KMS-11 (cell line): ENCODE measurements at regions not wholly inside any gene's neighbourhood (a gene's known extent, or its start where the extent isn't known, plus 50 kb on each side); places are given as distances from the start of the nearest gene placed in this dataset.

ENCODE experiments used
- H2AFZ ChIP-seq: fragments of 200-600 bp; sonication (generic); 2 replicates; pipeline ENCODE4 v1.6.1; 2016; ENCODE audit warnings: antibody characterized with exemption, mixed run types, low read depth
- H3K27ac ChIP-seq: fragments of 200-600 bp; sonication (generic); 2 replicates; pipeline ENCODE4 v1.6.1; 2016; ENCODE audit warnings: mild to moderate bottlenecking, mixed run types
- H3K27me3 ChIP-seq: fragments of 200-600 bp; sonication (generic); 2 replicates; pipeline ENCODE4 v1.6.1; 2017; ENCODE audit warnings: mild to moderate bottlenecking, low read depth, mixed run types, moderate library complexity; ENCODE audit not compliant: insufficient read depth
- H3K36me3 ChIP-seq: fragments of 200-600 bp; sonication (generic); 2 replicates; pipeline ENCODE4 v1.6.1; 2017; ENCODE audit warnings: mild to moderate bottlenecking, mixed run types; ENCODE audit not compliant: insufficient read depth
- H3K4me1 ChIP-seq: fragments of 200-600 bp; sonication (generic); 2 replicates; pipeline ENCODE4 v1.6.1; 2016; ENCODE audit warnings: mild to moderate bottlenecking, low read depth, mixed run types; ENCODE audit not compliant: poor library complexity, severe bottlenecking
- H3K4me2 ChIP-seq: fragments of 200-600 bp; sonication (generic); 2 replicates; pipeline ENCODE4 v1.7.0; 2016; ENCODE audit warnings: mild to moderate bottlenecking, mixed run types
- H3K4me3 ChIP-seq: fragments of 200-600 bp; sonication (generic); IDR thresholded peaks from 2 replicates; pipeline ENCODE4 v1.6.1; 2017; ENCODE audit warnings: low read depth, low read length, mixed read lengths; ENCODE audit not compliant: insufficient read depth
- H3K79me2 ChIP-seq: fragments of 200-600 bp; sonication (generic); 2 replicates; pipeline ENCODE4 v1.6.1; 2016; ENCODE audit warnings: low read depth, mixed run types; ENCODE audit not compliant: insufficient read depth
- H3K9ac ChIP-seq: fragments of 200-600 bp; sonication (generic); 2 replicates; pipeline ENCODE4 v1.6.1; 2016; ENCODE audit warnings: mild to moderate bottlenecking, mixed run types
- H4K20me1 ChIP-seq: fragments of 200-600 bp; sonication (generic); 2 replicates; pipeline ENCODE4 v1.6.1; 2016; ENCODE audit warnings: mild to moderate bottlenecking, mixed run types; ENCODE audit not compliant: insufficient read depth
- CTCF ChIP-seq: fragments of 200-600 bp; sonication (generic); conservative IDR thresholded peaks from 2 replicates; pipeline ENCODE4 v1.6.1; 2017; ENCODE audit warnings: low read depth, mild to moderate bottlenecking, antibody characterized with exemption, low read length, moderate library complexity, mixed read lengths

DNA sequence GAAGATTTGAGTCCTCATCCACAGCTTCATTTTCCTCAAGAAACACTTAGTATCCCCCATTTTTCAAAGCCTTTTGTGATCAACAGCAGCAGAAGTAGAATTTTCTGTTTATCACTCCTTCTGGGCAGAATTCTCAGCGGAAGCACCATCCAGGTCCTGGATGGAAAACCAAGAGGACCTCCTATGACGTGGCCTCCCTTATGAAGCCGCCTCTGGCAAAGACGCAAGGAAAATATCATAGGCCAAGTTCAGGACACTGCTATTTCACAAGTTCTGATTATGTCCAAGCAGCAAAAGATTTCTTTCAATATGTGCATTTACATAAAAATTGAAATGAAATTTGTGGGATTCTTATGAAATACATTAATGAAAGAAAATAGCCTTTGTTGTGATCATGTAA is 315.0 kb downstream of the SEC23A start:
- Histone ChIP-seq H3K9ac (no peak overlapping the region), H2AFZ (no peak overlapping the region), H3K4me2 (no peak overlapping the region), H3K4me3 (no peak overlapping the region), H3K79me2 (no peaks in the 10 kb centered on the region), H3K4me1 (no peaks in the 10 kb centered on the region), H3K27ac (no peak overlapping the region), H3K36me3 (no peaks in the 10 kb centered on the region), H3K27me3 (no peaks in the 10 kb centered on the region), H4K20me1 (no peaks in the 10 kb centered on the region)
- no peak for TF ChIP-seq CTCF

GRCh38 chr14:38786921-38787320 is 316.1 kb downstream of the SEC23A start:
- no peak overlapping the region for H3K9ac ChIP-seq
- H3K4me2 ChIP-seq = no peak overlapping the region
- H3K27me3 ChIP-seq = no peaks in the 10 kb centered on the region
- H2AFZ ChIP-seq = no peak overlapping the region
- H3K79me2 ChIP-seq = no peaks in the 10 kb centered on the region
- TF ChIP-seq CTCF = no peak
- H3K36me3 ChIP-seq = no peaks in the 10 kb centered on the region
- H3K4me3 ChIP-seq = no peak overlapping the region
- no peak overlapping the region for H3K27ac ChIP-seq
- H4K20me1 ChIP-seq = no peaks in the 10 kb centered on the region
- no peaks in the 10 kb centered on the region for H3K4me1 ChIP-seq

GRCh38 chr14:38777401-38777800 is 325.6 kb downstream of the SEC23A start:
- H3K27me3 ChIP-seq = no peaks in the 10 kb centered on the region
- H2AFZ ChIP-seq = no peak overlapping the region
- H3K4me3 ChIP-seq = no peak overlapping the region
- H3K79me2 ChIP-seq = no peaks in the 10 kb centered on the region
- peak overlapping the region; percentile 73 for H3K4me2 ChIP-seq
- no peak for TF ChIP-seq CTCF
- H3K36me3 ChIP-seq = no peaks in the 10 kb centered on the region
- H3K4me1 ChIP-seq = peaks cover 67% of the 10 kb centered on the region
- H3K27ac ChIP-seq = peak overlapping the region; percentile 71
- H3K9ac ChIP-seq = peak overlapping the region; percentile 11; the same call in 1 of the 2 replicates
- H4K20me1 ChIP-seq = no peaks in the 10 kb centered on the region

DNA sequence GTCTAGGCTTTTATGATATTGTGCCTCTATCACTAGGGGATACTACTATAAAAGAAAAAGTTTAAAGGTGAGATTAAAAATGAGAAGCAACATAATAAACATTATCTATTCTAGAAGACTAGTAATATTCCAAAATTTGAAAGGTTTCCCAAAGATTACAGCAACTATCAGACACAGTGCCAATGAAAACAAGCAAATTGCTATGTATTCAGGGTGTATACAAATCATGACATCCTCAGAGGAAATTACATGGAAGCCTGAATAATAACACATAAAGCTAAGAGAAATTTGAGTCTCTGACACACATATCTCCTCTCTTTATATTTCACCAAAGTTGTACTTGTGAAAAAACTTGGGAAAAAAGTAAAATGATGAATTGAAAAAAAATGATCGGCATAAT is 327.0 kb downstream of the SEC23A start:
- Histone ChIP-seq H4K20me1 (no peaks in the 10 kb centered on the region), H3K4me3 (no peak overlapping the region), H3K79me2 (no peaks in the 10 kb centered on the region), H3K4me1 (peaks cover 71% of the 10 kb centered on the region), H3K27me3 (no peaks in the 10 kb centered on the region), H2AFZ (no peak overlapping the region), H3K36me3 (no peaks in the 10 kb centered on the region), H3K27ac (no peak overlapping the region), H3K9ac (no peak overlapping the region), H3K4me2 (peak overlapping the region; percentile 73; the same call in 1 of the 2 replicates)
- no peak for TF ChIP-seq CTCF
